HepG2 (cell line): ENCODE measurements at regions not wholly inside any gene's neighbourhood (a gene's known extent, or its start where the extent isn't known, plus 50 kb on each side); places are given as distances from the start of the nearest gene placed in this dataset.

Experiments
- ATAC-seq: fragments of 200-7000 bp; cut with Tn5 transposase; 3 replicates; pipeline ENCODE4 v1.9.1; 2020; ENCODE audit warnings: mild to moderate bottlenecking, moderate library complexity
- BruUV-seq: library from RNA; stranded (reverse); fragments of 400-500 nt; replicated peaks from 2 replicates; lab custom pipeline; 2021; lab: Mats Ljungman, UMichigan
- CTCF ChIA-PET: fragments of 300-600 bp; formaldehyde crosslinking; extraction: SDS; loops from one replicate; lab custom pipeline; 2021; ENCODE audit warnings: low total read pairs, inconsistent platforms, low intra/inter-chr PET ratio; lab: Yijun Ruan, JAX
- POLR2A ChIA-PET: fragments of 350-600 bp; sonication (Branson Sonifier 250); formaldehyde crosslinking; loops from one replicate; lab custom pipeline; 2020; ENCODE audit warnings: antibody characterized with exemption, inconsistent platforms; lab: Yijun Ruan, JAX
- DNase-seq: peaks from one replicate; pipeline ENCODE4 v3.0.0-alpha.2; 2015; ENCODE audit warnings: low spot score
- FAIRE-seq: peaks from 3 replicates; lab custom pipeline; 2011; peaks lifted over from hg19 to GRCh38; lab: Jason Lieb, UNC
- H2AFZ ChIP-seq: one replicate; pipeline ENCODE4 v1.6.1; 2011; ENCODE audit warnings: low read length, inconsistent platforms
- H3K27ac ChIP-seq: fragments of 300-600 bp; 3 replicates; pipeline ENCODE4 v1.8.0; 2011; ENCODE audit warnings: mixed run types, mild to moderate bottlenecking, mixed read lengths, low read length, inconsistent platforms; ENCODE audit not compliant: insufficient read depth; ENCODE audit errors: extremely low read length
- H3K27me3 ChIP-seq, 2 experiments: fragments of 200-600 bp in 1 of 2; 2 replicates in 1 of 2; 3 replicates in 1 of 2; pipeline versions ENCODE4 v1.6.0 to v1.8.0; 2011; ENCODE audit warnings: low read length in 2 of 2, mild to moderate bottlenecking in 2 of 2, moderate library complexity in 2 of 2, inconsistent platforms in 1 of 2; ENCODE audit not compliant: insufficient read depth in 2 of 2, control insufficient read depth in 1 of 2
- H3K36me3 ChIP-seq, 2 experiments: fragments of 200-600 bp in 1 of 2; replicated peaks in 1 of 2; 2 replicates in 1 of 2; 3 replicates in 1 of 2; pipeline versions ENCODE4 v1.5.1 to v1.8.0; 2011; ENCODE audit warnings: low read length in 2 of 2, inconsistent platforms in 1 of 2; ENCODE audit not compliant: insufficient read depth in 2 of 2, control insufficient read depth in 1 of 2
- H3K4me1 ChIP-seq: 2 replicates; pipeline ENCODE4 v1.5.1; 2012; ENCODE audit warnings: low read length, inconsistent platforms; ENCODE audit not compliant: insufficient read depth
- H3K4me2 ChIP-seq: 2 replicates; pipeline ENCODE4 v1.6.0; 2011; ENCODE audit warnings: low read depth, low read length, inconsistent platforms
- H3K4me3 ChIP-seq, 3 experiments: fragments of 200-600 bp in 1 of 3; sonication (generic), shearing (Covaris generic) in 1 of 3; replicated peaks in 1 of 3; 2 replicates each; pipeline ENCODE4 v1.5.1; 2011 to 2016; ENCODE audit warnings: low read length in 3 of 3, inconsistent platforms in 2 of 3, low read depth in 2 of 3, mild to moderate bottlenecking in 2 of 3, control low read depth in 1 of 3, mixed read lengths in 1 of 3; ENCODE audit not compliant: insufficient read depth in 1 of 3
- H3K79me2 ChIP-seq: one replicate; pipeline ENCODE4 v1.6.1; 2011; ENCODE audit warnings: low read length, inconsistent platforms; ENCODE audit not compliant: insufficient read depth
- H3K9ac ChIP-seq: 2 replicates; pipeline ENCODE4 v1.6.0; 2011; ENCODE audit warnings: mild to moderate bottlenecking, low read depth, low read length, inconsistent platforms; ENCODE audit not compliant: insufficient read depth
- H3K9me3 ChIP-seq: 2 replicates; pipeline ENCODE4 v1.5.1; 2012; ENCODE audit warnings: mild to moderate bottlenecking, low read length
- H4K20me1 ChIP-seq: 2 replicates; pipeline ENCODE4 v1.6.0; 2011; ENCODE audit warnings: inconsistent platforms, mild to moderate bottlenecking, low read length, moderate library complexity; ENCODE audit not compliant: insufficient read depth
- GFI1 ChIP-seq: sonication (generic); formaldehyde crosslinking; IDR thresholded peaks from 2 replicates; pipeline ENCODE4 v1.5.0; 2020; ENCODE audit warnings: missing genetic modification reagents, mild to moderate bottlenecking, borderline replicate concordance
- HINFP ChIP-seq: sonication (generic); formaldehyde crosslinking; IDR thresholded peaks from 2 replicates; pipeline ENCODE4 v1.4.0; 2020; ENCODE audit warnings: low read depth, mild to moderate bottlenecking, missing genetic modification reagents
- TBL1XR1 ChIP-seq: fragments of 150-350 bp; IDR thresholded peaks from 2 replicates; pipeline ENCODE4 v1.6.1; 2014; ENCODE audit warnings: borderline replicate concordance, low read length; ENCODE audit not compliant: partially characterized antibody
- ZNF143 ChIP-seq: sonication (generic); formaldehyde crosslinking; IDR thresholded peaks from 2 replicates; pipeline ENCODE4 v1.4.0; 2020; ENCODE audit warnings: missing genetic modification reagents
- ZNF546 ChIP-seq: sonication (generic); formaldehyde crosslinking; conservative IDR thresholded peaks from 2 replicates; pipeline ENCODE4 v1.8.1; 2023; ENCODE audit warnings: mild to moderate bottlenecking, missing genetic modification reagents
- ZNF562 ChIP-seq: sonication (generic); formaldehyde crosslinking; IDR thresholded peaks from 2 replicates; pipeline ENCODE4 v1.8.0; 2022; ENCODE audit warnings: missing genetic modification reagents, borderline replicate concordance
- ZNF589 ChIP-seq: sonication (generic); formaldehyde crosslinking; conservative IDR thresholded peaks from 2 replicates; pipeline ENCODE4 v1.8.0; 2022; ENCODE audit warnings: mild to moderate bottlenecking, moderate library complexity, missing genetic modification reagents
- WGBS: methylation state at CpG from one replicate; pipeline ENCODE4 v1.1.6; 2017; ENCODE audit warnings: low lambda C conversion rate; 5-methylcytosine and 5-hydroxymethylcytosine counted together
- in situ Hi-C: cut with HindIII; loops from 2 replicates; pipeline ENCODE4 v1.10.0; 2017; ENCODE audit warnings: low pct_unique_long_range_greater_than_20kb; ENCODE audit not compliant: extremely low pct_ligation_motif_present
- intact Hi-C: fragments of 100-400 bp; cut with micrococcal nuclease; formaldehyde crosslinking; loops from one replicate; pipeline ENCODE4 v1.10.0; 2022; ENCODE audit not compliant: unreplicated experiment
- TF ChIP-seq, protein P1 (sequence below): sonication (generic); formaldehyde crosslinking; IDR thresholded peaks from 2 replicates; pipeline ENCODE4 v1.4.0; 2020; ENCODE audit warnings: missing genetic modification reagents
- TF ChIP-seq, protein P2 (sequence below): sonication (generic); formaldehyde crosslinking; IDR thresholded peaks from 2 replicates; pipeline ENCODE4 v1.5.1; 2020; ENCODE audit warnings: mild to moderate bottlenecking, missing genetic modification reagents, borderline replicate concordance
- TF ChIP-seq, protein P3 (sequence below): sonication (generic); formaldehyde crosslinking; IDR thresholded peaks from 2 replicates; pipeline ENCODE4 v1.5.0; 2020; ENCODE audit warnings: missing genetic modification reagents

DNA sequence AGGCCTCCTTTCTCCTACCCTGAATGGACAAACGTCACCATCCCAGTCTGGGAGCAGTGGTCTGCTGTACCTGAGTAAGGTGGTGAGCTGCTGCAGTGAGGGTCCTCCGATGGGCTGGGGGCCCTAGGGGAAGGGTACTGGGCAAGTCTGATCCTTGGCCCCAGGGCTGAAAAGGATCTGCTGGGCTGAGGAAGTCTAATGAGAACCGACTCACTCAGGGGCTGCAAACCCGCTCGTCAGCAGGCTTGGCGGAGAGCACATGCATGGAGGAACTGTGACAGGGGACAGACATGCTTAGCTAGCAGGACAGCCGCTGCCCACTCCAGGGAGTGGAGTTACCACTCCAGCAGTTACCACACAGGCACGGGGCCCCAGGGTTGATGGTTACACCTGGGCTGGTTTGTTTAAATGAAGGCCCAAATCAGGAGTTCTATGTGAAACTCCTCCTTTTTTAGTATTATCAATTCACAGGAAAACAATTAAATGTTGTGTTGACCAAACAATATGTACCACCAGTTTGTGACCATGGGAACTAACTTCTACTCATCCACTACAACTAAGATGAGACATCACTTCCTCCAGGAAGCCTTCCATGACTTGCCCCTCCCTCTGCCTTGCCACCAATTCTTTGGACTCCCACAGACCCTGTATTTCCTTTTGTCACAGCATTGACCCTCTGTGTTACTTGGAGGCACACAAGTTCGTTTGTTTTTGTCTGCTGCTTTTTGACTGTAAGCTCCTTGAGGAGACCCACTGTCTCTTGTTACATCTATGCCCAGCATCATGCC, 56.1 kb upstream of the CPLX2 start:
- no peaks in the 10 kb centered on the region for H4K20me1 ChIP-seq
- H3K4me3 ChIP-seq: no peak overlapping the region
- DNase-seq: no peak
- ChIA-PET POLR2A (no interaction called here), CTCF (no interaction called here)
- no peak for FAIRE-seq
- H3K4me1 ChIP-seq: peaks cover 10% of the 10 kb centered on the region
- BruUV-seq: no TSS peak
- H3K27me3 ChIP-seq: no peaks in the 10 kb centered on the region
- TF ChIP-seq HINFP (CRISPR knock-in tag) (no peak), TBL1XR1 (no peak), ZNF562 (CRISPR knock-in tag) (no peak), ZNF546 (CRISPR knock-in tag) (no peak), GFI1 (no peak), ZNF143 (no peak), ZNF589 (no peak)
- TF ChIP-seq, protein P1, sequence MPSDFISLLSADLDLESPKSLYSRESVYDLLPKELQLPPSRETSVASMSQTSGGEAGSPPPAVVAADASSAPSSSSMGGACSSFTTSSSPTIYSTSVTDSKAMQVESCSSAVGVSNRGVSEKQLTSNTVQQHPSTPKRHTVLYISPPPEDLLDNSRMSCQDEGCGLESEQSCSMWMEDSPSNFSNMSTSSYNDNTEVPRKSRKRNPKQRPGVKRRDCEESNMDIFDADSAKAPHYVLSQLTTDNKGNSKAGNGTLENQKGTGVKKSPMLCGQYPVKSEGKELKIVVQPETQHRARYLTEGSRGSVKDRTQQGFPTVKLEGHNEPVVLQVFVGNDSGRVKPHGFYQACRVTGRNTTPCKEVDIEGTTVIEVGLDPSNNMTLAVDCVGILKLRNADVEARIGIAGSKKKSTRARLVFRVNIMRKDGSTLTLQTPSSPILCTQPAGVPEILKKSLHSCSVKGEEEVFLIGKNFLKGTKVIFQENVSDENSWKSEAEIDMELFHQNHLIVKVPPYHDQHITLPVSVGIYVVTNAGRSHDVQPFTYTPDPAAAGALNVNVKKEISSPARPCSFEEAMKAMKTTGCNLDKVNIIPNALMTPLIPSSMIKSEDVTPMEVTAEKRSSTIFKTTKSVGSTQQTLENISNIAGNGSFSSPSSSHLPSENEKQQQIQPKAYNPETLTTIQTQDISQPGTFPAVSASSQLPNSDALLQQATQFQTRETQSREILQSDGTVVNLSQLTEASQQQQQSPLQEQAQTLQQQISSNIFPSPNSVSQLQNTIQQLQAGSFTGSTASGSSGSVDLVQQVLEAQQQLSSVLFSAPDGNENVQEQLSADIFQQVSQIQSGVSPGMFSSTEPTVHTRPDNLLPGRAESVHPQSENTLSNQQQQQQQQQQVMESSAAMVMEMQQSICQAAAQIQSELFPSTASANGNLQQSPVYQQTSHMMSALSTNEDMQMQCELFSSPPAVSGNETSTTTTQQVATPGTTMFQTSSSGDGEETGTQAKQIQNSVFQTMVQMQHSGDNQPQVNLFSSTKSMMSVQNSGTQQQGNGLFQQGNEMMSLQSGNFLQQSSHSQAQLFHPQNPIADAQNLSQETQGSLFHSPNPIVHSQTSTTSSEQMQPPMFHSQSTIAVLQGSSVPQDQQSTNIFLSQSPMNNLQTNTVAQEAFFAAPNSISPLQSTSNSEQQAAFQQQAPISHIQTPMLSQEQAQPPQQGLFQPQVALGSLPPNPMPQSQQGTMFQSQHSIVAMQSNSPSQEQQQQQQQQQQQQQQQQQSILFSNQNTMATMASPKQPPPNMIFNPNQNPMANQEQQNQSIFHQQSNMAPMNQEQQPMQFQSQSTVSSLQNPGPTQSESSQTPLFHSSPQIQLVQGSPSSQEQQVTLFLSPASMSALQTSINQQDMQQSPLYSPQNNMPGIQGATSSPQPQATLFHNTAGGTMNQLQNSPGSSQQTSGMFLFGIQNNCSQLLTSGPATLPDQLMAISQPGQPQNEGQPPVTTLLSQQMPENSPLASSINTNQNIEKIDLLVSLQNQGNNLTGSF (CRISPR knock-in tag): no peak
- TF ChIP-seq, protein P2, sequence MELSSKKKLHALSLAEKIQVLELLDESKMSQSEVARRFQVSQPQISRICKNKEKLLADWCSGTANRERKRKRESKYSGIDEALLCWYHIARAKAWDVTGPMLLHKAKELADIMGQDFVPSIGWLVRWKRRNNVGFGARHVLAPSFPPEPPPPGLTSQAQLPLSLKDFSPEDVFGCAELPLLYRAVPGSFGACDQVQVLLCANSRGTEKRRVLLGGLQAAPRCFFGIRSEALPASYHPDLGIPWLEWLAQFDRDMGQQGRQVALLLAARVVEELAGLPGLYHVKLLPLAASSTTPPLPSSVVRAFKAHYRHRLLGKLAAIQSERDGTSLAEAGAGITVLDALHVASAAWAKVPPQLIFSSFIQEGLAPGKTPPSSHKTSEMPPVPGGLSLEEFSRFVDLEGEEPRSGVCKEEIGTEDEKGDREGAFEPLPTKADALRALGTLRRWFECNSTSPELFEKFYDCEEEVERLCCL (CRISPR knock-in tag): no peak
- TF ChIP-seq, protein P3, sequence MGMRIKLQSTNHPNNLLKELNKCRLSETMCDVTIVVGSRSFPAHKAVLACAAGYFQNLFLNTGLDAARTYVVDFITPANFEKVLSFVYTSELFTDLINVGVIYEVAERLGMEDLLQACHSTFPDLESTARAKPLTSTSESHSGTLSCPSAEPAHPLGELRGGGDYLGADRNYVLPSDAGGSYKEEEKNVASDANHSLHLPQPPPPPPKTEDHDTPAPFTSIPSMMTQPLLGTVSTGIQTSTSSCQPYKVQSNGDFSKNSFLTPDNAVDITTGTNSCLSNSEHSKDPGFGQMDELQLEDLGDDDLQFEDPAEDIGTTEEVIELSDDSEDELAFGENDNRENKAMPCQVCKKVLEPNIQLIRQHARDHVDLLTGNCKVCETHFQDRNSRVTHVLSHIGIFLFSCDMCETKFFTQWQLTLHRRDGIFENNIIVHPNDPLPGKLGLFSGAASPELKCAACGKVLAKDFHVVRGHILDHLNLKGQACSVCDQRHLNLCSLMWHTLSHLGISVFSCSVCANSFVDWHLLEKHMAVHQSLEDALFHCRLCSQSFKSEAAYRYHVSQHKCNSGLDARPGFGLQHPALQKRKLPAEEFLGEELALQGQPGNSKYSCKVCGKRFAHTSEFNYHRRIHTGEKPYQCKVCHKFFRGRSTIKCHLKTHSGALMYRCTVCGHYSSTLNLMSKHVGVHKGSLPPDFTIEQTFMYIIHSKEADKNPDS (CRISPR knock-in tag): no peak
- no peak overlapping the region for H3K27ac ChIP-seq
- WGBS: 35% methylated on average over 1 of the region's 9 CpGs
- no peak overlapping the region for H2AFZ ChIP-seq
- H3K9me3 ChIP-seq: no peaks in the 10 kb centered on the region
- H3K4me2 ChIP-seq: peak overlapping the region; percentile 4; the same call in 1 of the 2 replicates
- no peaks in the 10 kb centered on the region for H3K79me2 ChIP-seq
- no peak overlapping the region for H3K9ac ChIP-seq
- peak; percentile 23; the same call in 2 of the 3 replicates for ATAC-seq
- in situ Hi-C loops: no loop called here
- intact Hi-C loops: no loop called here
- H3K36me3 ChIP-seq: no peaks in the 10 kb centered on the region
